Lower lobe of right lung (tissue), 2 donors: ENCODE measurements at regions not wholly inside any gene's neighbourhood (a gene's known extent, or its start where the extent isn't known, plus 50 kb on each side); places are given as distances from the start of the nearest gene placed in this dataset.

Experiments used
- ATAC-seq, 2 donors: fragments of 200-7000 bp; cut with Tn5 transposase; one replicate each; pipeline ENCODE4 v1.9.1; 2020 to 2022; ENCODE audit warnings: mild to moderate bottlenecking in 2 of 2, moderate library complexity in 2 of 2
- DNase-seq: peaks from one replicate; pipeline ENCODE4 v3.0.0-alpha.2; 2020
- H3K27ac ChIP-seq: fragments of 200-600 bp; one replicate; pipeline ENCODE4 v1.8.0; 2022
- H3K27me3 ChIP-seq: fragments of 200-600 bp; one replicate; pipeline ENCODE4 v1.8.0; 2022; ENCODE audit warnings: low read depth
- H3K36me3 ChIP-seq: fragments of 200-600 bp; one replicate; pipeline ENCODE4 v1.8.0; 2022; ENCODE audit warnings: mild to moderate bottlenecking
- H3K4me1 ChIP-seq: fragments of 200-600 bp; one replicate; pipeline ENCODE4 v1.8.0; 2022
- H3K4me3 ChIP-seq: fragments of 200-600 bp; one replicate; pipeline ENCODE4 v1.8.0; 2022; ENCODE audit warnings: mild to moderate bottlenecking
- H3K9me3 ChIP-seq: fragments of 200-600 bp; one replicate; pipeline ENCODE4 v1.8.0; 2022
- CTCF ChIP-seq: fragments of 200-600 bp; IDR thresholded peaks from one replicate; pipeline ENCODE4 v1.8.0; 2022; ENCODE audit warnings: antibody characterized with exemption, mild to moderate bottlenecking
- intact Hi-C: fragments of 100-400 bp; cut with DNase I; formaldehyde crosslinking; loops from one replicate; pipeline ENCODE4 v1.11.0; 2022
- donor health status: DM: no; HTN: yes; CAD: no; lungs with severe emphysema.

DNA sequence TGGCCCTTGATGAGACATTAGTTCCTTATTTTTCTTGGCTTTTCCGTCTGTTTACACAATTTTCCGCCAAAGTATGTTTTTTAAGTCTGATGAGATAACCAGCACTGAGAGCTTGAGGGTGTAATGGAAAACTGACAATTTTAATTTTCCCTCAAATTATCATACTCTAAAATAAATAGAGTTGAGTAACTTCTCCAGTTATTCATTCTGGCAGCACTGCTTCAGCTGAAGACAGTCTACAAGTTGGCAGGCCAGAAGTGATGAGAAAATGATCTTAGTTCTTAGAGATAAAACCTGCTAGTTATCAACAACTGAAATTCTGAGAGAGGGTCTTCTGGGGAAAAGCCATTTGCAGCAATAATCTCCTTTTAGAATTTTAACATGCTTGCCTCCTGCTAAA lies 241.6 kb upstream of the TET2 start:
- ATAC-seq: no peak
- no peak overlapping the region for H3K4me3 ChIP-seq

GRCh38 chr4:104905546-104905945 lies 241.1 kb upstream of the TET2 start:
- ATAC-seq: no peak
- no peak for DNase-seq
- no peak for TF ChIP-seq CTCF
- Histone ChIP-seq H3K4me3 (no peak overlapping the region), H3K36me3 (no peaks in the 10 kb centered on the region), H3K4me1 (no peaks in the 10 kb centered on the region), H3K9me3 (no peaks in the 10 kb centered on the region), H3K27me3 (no peaks in the 10 kb centered on the region), H3K27ac (no peak overlapping the region)
- intact Hi-C loops: no loop called here

More for the DNA sequence above, 241.6 kb upstream of the TET2 start:
- intact Hi-C loops: no loop called here
- DNase-seq: no peak
- Histone ChIP-seq H3K27me3 (no peaks in the 10 kb centered on the region), H3K27ac (no peak overlapping the region), H3K36me3 (no peaks in the 10 kb centered on the region), H3K4me1 (no peaks in the 10 kb centered on the region), H3K9me3 (no peaks in the 10 kb centered on the region)
- no peak for TF ChIP-seq CTCF

- intact Hi-C loops: no loop called here
- no peak for TF ChIP-seq CTCF
- no peak for DNase-seq
Measured at GRCh38 chr4:104906276-104906675, 240.4 kb upstream of the TET2 start.

DNA sequence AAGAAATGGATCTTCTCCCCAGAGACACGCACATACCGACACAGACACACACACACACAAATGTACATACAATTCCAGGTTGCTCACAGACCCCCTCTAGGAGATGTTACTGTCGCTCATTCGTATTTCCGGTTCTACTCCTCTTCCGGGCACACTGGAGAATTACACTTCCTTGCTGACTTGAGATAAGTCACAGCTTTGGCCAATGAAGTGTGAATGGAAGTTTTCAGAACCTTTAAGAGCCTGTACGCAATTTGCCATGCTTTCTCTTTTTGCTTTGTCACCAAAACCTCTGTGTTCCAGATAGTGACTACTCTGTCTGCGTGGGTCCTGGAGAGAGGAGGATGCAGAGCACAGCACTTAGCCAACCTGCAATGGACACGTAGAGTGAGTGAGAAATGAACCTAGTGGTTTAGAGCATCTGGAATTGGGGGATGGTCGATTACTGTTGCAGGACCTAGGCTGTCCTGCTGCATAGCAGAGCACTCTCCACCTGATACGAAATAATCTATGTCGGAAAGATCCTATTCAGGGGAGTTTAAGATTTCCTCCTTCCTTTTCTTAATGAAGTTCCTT lies 239.5 kb upstream of the TET2 start:
- Histone ChIP-seq H3K36me3 (no peaks in the 10 kb centered on the region), H3K4me1 (no peaks in the 10 kb centered on the region), H3K27ac (no peak overlapping the region), H3K9me3 (no peaks in the 10 kb centered on the region), H3K27me3 (no peaks in the 10 kb centered on the region), H3K4me3 (no peak overlapping the region)
- intact Hi-C loops: no loop called here
- ATAC-seq: no peak
- TF ChIP-seq CTCF: no peak
- DNase-seq: no peak

More at GRCh38 chr4:104906276-104906675, 240.4 kb upstream of the TET2 start:
- ATAC-seq: no peak
- Histone ChIP-seq H3K36me3 (no peaks in the 10 kb centered on the region), H3K4me3 (no peak overlapping the region), H3K9me3 (no peaks in the 10 kb centered on the region), H3K27ac (no peak overlapping the region), H3K27me3 (no peaks in the 10 kb centered on the region), H3K4me1 (no peaks in the 10 kb centered on the region)

GRCh38 chr4:104907991-104908390 lies 238.7 kb upstream of the TET2 start:
- Histone ChIP-seq H3K36me3 (no peaks in the 10 kb centered on the region), H3K27ac (no peak overlapping the region), H3K9me3 (no peaks in the 10 kb centered on the region), H3K27me3 (no peaks in the 10 kb centered on the region), H3K4me3 (no peak overlapping the region), H3K4me1 (no peaks in the 10 kb centered on the region)
- ATAC-seq (no peak), DNase-seq (no peak)
- intact Hi-C loops: no loop called here
- no peak for TF ChIP-seq CTCF

- H3K27me3 ChIP-seq: no peaks in the 10 kb centered on the region
- no peak for TF ChIP-seq CTCF
- H3K4me3 ChIP-seq: no peak overlapping the region
- no peaks in the 10 kb centered on the region for H3K9me3 ChIP-seq
- intact Hi-C loops: no loop called here
- no peak for ATAC-seq
- H3K4me1 ChIP-seq: no peaks in the 10 kb centered on the region
- H3K36me3 ChIP-seq: no peaks in the 10 kb centered on the region
- H3K27ac ChIP-seq: no peak overlapping the region
- no peak for DNase-seq
Measured at GRCh38 chr4:104909376-104909775, 237.3 kb upstream of the TET2 start.
